Esophagus squamous epithelium (tissue), 4 donors: ENCODE measurements at regions not wholly inside any gene's neighbourhood (a gene's known extent, or its start where the extent isn't known, plus 50 kb on each side); places are given as distances from the start of the nearest gene placed in this dataset.

Experiments
- CTCF ChIP-seq, 6 experiments: fragments of 450-650 bp in 4 of 6; fragments of 200-600 bp in 2 of 6; sonication (generic) in 2 of 6; IDR thresholded peaks; one replicate each; pipeline ENCODE4 v1.5.1; 2016 to 2019; ENCODE audit warnings: antibody characterized with exemption in 6 of 6, mild to moderate bottlenecking in 4 of 6, moderate library complexity in 4 of 6
- POLR2A ChIP-seq, 4 donors: fragments of 450-650 bp; IDR thresholded peaks; one replicate each; pipeline ENCODE4 v1.6.1; 2017; ENCODE audit warnings: antibody characterized with exemption in 4 of 4, mild to moderate bottlenecking in 4 of 4, moderate library complexity in 3 of 4

- TF ChIP-seq CTCF (IDR thresholded peaks at IDR 0.05) = no peak
- no peak for TF ChIP-seq POLR2A (IDR thresholded peaks at IDR 0.05)
Observed at GRCh38 chr13:44800626-44801025, 188.6 kb downstream of the NUFIP1 start.
